H9 (cell line): ENCODE measurements at regions not wholly inside any gene's neighbourhood (a gene's known extent, or its start where the extent isn't known, plus 50 kb on each side); places are given as distances from the start of the nearest gene placed in this dataset.

Experiments used
- DNase-seq: peaks from one replicate; pipeline ENCODE4 v3.0.0-alpha.2; 2017
- H2AFZ ChIP-seq: one replicate; pipeline ENCODE4 v1.6.1; 2013; ENCODE audit warnings: mild to moderate bottlenecking, low read length, control low read depth, moderate library complexity
- H2AK5ac ChIP-seq: 2 replicates; pipeline ENCODE4 v1.6.1; 2013; ENCODE audit warnings: low read length, control low read depth, mixed read lengths; ENCODE audit not compliant: insufficient read length
- H2BK120ac ChIP-seq: one replicate; pipeline ENCODE4 v1.6.1; 2013; ENCODE audit warnings: low read depth, mild to moderate bottlenecking, low read length, control low read depth, inconsistent platforms; ENCODE audit not compliant: poor library complexity, severe bottlenecking
- H2BK12ac ChIP-seq: 2 replicates; pipeline ENCODE4 v1.6.1; 2013; ENCODE audit warnings: low read length, control low read depth, mixed read lengths, low read depth; ENCODE audit not compliant: insufficient read length
- H2BK15ac ChIP-seq: 2 replicates; pipeline ENCODE4 v1.6.1; 2013; ENCODE audit warnings: low read depth, low read length, control low read depth
- H2BK20ac ChIP-seq: one replicate; pipeline ENCODE4 v1.6.1; 2013; ENCODE audit warnings: low read depth, mild to moderate bottlenecking, low read length, control low read depth, inconsistent platforms; ENCODE audit not compliant: poor library complexity, severe bottlenecking
- H2BK5ac ChIP-seq: 2 replicates; pipeline ENCODE4 v1.6.1; 2013; ENCODE audit warnings: low read length, control low read depth, mixed read lengths; ENCODE audit not compliant: insufficient read length
- H3K14ac ChIP-seq: 2 replicates; pipeline ENCODE4 v1.6.1; 2013; ENCODE audit warnings: low read length, control low read depth; ENCODE audit not compliant: insufficient read depth
- H3K18ac ChIP-seq: 2 replicates; pipeline ENCODE4 v1.6.1; 2013; ENCODE audit warnings: low read depth, mild to moderate bottlenecking, mixed read lengths, low read length, control low read depth; ENCODE audit not compliant: insufficient read length
- H3K23ac ChIP-seq: 2 replicates; pipeline ENCODE4 v1.6.1; 2013; ENCODE audit warnings: low read length, control low read depth, mixed read lengths, low read depth; ENCODE audit not compliant: insufficient read length
- H3K23me2 ChIP-seq: 2 replicates; pipeline ENCODE4 v1.6.1; 2013; ENCODE audit warnings: low read depth, mild to moderate bottlenecking, mixed read lengths, low read length, control low read depth; ENCODE audit not compliant: insufficient read length, poor library complexity, severe bottlenecking
- H3K27ac ChIP-seq: 2 replicates; pipeline ENCODE4 v1.5.1; 2013; ENCODE audit warnings: low read length, control low read depth, mixed read lengths, low read depth; ENCODE audit not compliant: insufficient read length
- H3K27me3 ChIP-seq: 2 replicates; pipeline ENCODE4 v1.6.1; 2013; ENCODE audit warnings: low read length, control low read depth, inconsistent platforms; ENCODE audit not compliant: insufficient read depth
- H3K4ac ChIP-seq: 2 replicates; pipeline ENCODE4 v1.6.1; 2013; ENCODE audit warnings: low read depth, mild to moderate bottlenecking, control low read depth, inconsistent platforms, low read length, moderate library complexity
- H3K4me1 ChIP-seq: 2 replicates; pipeline ENCODE4 v1.6.1; 2013; ENCODE audit warnings: low read length, control low read depth, inconsistent platforms; ENCODE audit not compliant: insufficient read depth
- H3K4me2 ChIP-seq: 2 replicates; pipeline ENCODE4 v1.6.1; 2013; ENCODE audit warnings: low read length, control low read depth, mixed read lengths; ENCODE audit not compliant: insufficient read length, insufficient read depth
- H3K56ac ChIP-seq: 2 replicates; pipeline ENCODE4 v1.6.1; 2013; ENCODE audit warnings: low read depth, mild to moderate bottlenecking, mixed read lengths, low read length, control low read depth; ENCODE audit not compliant: insufficient read length
- H3K79me1 ChIP-seq: 2 replicates; pipeline ENCODE4 v1.6.1; 2013; ENCODE audit warnings: low read depth, mild to moderate bottlenecking, moderate library complexity, low read length, control low read depth, inconsistent platforms; ENCODE audit not compliant: insufficient read depth, poor library complexity, severe bottlenecking
- H3K79me2 ChIP-seq: 2 replicates; pipeline ENCODE4 v1.6.1; 2013; ENCODE audit warnings: low read length, control low read depth, inconsistent platforms; ENCODE audit not compliant: insufficient read depth
- H3K9ac ChIP-seq: 2 replicates; pipeline ENCODE4 v1.6.1; 2013; ENCODE audit warnings: low read length, control low read depth, mixed read lengths; ENCODE audit not compliant: insufficient read length; ENCODE audit errors: extremely low read depth
- H3K9me3 ChIP-seq: one replicate; pipeline ENCODE4 v1.6.1; 2013; ENCODE audit warnings: low read depth, low read length, inconsistent platforms; ENCODE audit not compliant: control insufficient read depth
- H3T11ph ChIP-seq: one replicate; pipeline ENCODE4 v1.6.1; 2013; ENCODE audit warnings: mild to moderate bottlenecking, low read length, control low read depth, inconsistent platforms
- H4K20me1 ChIP-seq: one replicate; pipeline ENCODE4 v1.6.1; 2013; ENCODE audit not compliant: control insufficient read depth, insufficient read length, insufficient read depth
- H4K5ac ChIP-seq: 2 replicates; pipeline ENCODE4 v1.6.1; 2013; ENCODE audit warnings: low read depth, mild to moderate bottlenecking, mixed read lengths, low read length, control low read depth; ENCODE audit not compliant: insufficient read length
- H4K8ac ChIP-seq: replicated peaks from 2 replicates; pipeline ENCODE4 v1.6.1; 2013; ENCODE audit warnings: low read length, control low read depth, mixed read lengths, low read depth; ENCODE audit not compliant: insufficient read length
- H4K91ac ChIP-seq: 2 replicates; pipeline ENCODE4 v1.6.1; 2013; ENCODE audit warnings: low read depth, mild to moderate bottlenecking, moderate library complexity, mixed read lengths, low read length, control low read depth; ENCODE audit not compliant: insufficient read length
- H3K27ac Mint-ChIP-seq, 3 experiments: 2 replicates in 2 of 3; 3 replicates in 1 of 3; pipeline ENCODE4 v1.8.0; 2020 to 2021; ENCODE audit warnings: mixed read lengths in 3 of 3, mild to moderate bottlenecking in 1 of 3, moderate library complexity in 1 of 3
- H3K27me3 Mint-ChIP-seq: 2 replicates; pipeline ENCODE4 v1.8.0; 2021; ENCODE audit warnings: low read depth, mild to moderate bottlenecking, moderate library complexity, mixed read lengths
- H3K36me3 Mint-ChIP-seq, 3 experiments: 2 replicates in 2 of 3; 3 replicates in 1 of 3; pipeline ENCODE4 v1.8.0; 2020 to 2021; ENCODE audit warnings: low read depth in 3 of 3, mixed read lengths in 3 of 3; ENCODE audit not compliant: insufficient read depth in 1 of 3
- H3K4me1 Mint-ChIP-seq, 2 experiments: 2 replicates each; pipeline ENCODE4 v1.8.0; 2020; ENCODE audit warnings: mixed read lengths in 2 of 2
- H3K4me3 Mint-ChIP-seq, 2 experiments: 2 replicates in 1 of 2; 3 replicates in 1 of 2; pipeline ENCODE4 v1.8.0; 2020 to 2021; ENCODE audit warnings: mild to moderate bottlenecking in 2 of 2, mixed read lengths in 2 of 2, moderate library complexity in 1 of 2
- H3K9me3 Mint-ChIP-seq, 2 experiments: 2 replicates in 1 of 2; 3 replicates in 1 of 2; pipeline ENCODE4 v1.8.0; 2020; ENCODE audit warnings: mild to moderate bottlenecking in 2 of 2, mixed read lengths in 2 of 2, moderate library complexity in 1 of 2
- WGBS: extraction: QIAGEN DNeasy Blood & Tissue Kit; methylation state at CpG from one replicate; pipeline ENCODE4 v1.1.7; 2013; ENCODE audit warnings: missing lambda C conversion rate, low lambda C conversion rate, mixed read lengths; ENCODE audit not compliant: insufficient read length; ENCODE audit errors: extremely low coverage; 5-methylcytosine and 5-hydroxymethylcytosine counted together
- TF ChIP-seq, protein P1 (sequence below): fragments of 200-600 bp; sonication (generic); conservative IDR thresholded peaks from 3 replicates; pipeline ENCODE4 v1.8.0; 2021; ENCODE audit warnings: antibody characterized with exemption, mild to moderate bottlenecking

DNA sequence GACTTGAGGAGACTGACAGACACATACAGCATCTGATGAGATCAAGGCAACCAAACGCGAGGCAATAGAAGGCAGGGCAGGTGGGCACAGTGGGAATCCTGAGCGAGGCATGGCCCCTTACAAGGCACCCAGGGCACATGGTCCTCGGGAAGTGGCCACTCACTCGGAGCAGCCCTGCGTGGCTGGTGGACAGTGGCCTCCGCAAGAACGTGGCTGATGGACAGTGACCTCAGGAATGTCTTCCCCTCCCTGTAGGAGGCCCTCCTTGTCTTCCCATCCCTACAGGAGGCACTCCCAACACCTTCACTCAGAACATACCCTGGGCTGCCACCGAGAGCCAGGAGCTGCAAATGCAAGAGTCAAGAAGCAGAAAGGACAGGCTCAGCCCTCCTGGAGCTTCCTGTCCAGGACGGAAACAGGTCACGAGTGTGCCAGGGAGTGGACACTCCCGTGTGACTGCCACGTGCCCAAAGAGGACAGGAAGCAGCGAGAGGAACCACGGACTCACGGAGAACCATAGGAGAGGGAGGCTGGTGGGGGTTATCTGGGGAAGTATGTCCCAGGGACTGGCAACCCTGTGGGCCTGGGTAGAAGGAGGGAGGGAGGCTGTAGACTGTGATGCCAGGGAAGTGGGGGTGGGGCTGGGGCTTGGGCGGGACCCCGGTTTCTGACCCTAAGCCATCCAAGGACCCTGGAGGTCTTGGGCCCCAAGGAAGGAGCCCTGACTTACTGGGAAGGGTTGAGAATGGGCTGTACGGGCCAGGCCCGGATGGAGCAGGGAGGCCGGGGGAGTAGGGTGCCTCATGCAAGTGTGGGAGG lies 321.9 kb upstream of the IRX4 start:
- no CpG with 5 or more reads among the region's 21 CpGs for WGBS
- Histone ChIP-seq H3T11ph (no peak overlapping the region), H3K14ac (no peak overlapping the region; the same call in 1 of the 2 replicates), H3K4me2 (no peak overlapping the region), H3K4ac (no peak overlapping the region), H4K91ac (no peak overlapping the region), H2BK120ac (no peak overlapping the region), H3K9me3 (no peaks in the 10 kb centered on the region), H3K27ac (no peak overlapping the region), H4K8ac (no peak overlapping the region), H3K79me2 (no peaks in the 10 kb centered on the region), H4K5ac (no peak overlapping the region), H2BK12ac (no peak overlapping the region), H3K9ac (no peak overlapping the region), H3K27me3 (no peaks in the 10 kb centered on the region), H3K4me1 (peaks cover 4% of the 10 kb centered on the region; the same call in 1 of the 2 replicates), H3K79me1 (no peaks in the 10 kb centered on the region), H3K18ac (no peak overlapping the region), H2AFZ (no peak overlapping the region), H3K23me2 (no peaks in the 10 kb centered on the region), H2BK5ac (no peak overlapping the region), H2BK20ac (no peak overlapping the region), H2BK15ac (no peak overlapping the region), H3K56ac (no peak overlapping the region), H4K20me1 (no peaks in the 10 kb centered on the region), H3K23ac (no peak overlapping the region), H2AK5ac (no peak overlapping the region)
- Mint-ChIP-seq H3K27me3 (peaks cover 4% of the 10 kb centered on the region), H3K36me3 (peaks cover 0 to 2% (median 0%) of the 10 kb centered on the region in 3 experiments; a peak in 1 of 7 replicates), H3K4me3 (no peak overlapping the region), H3K4me1 (peaks cover 30 to 50% of the 10 kb centered on the region in 2 experiments), H3K9me3 (no peaks in the 10 kb centered on the region), H3K27ac (no peak overlapping the region)
- TF ChIP-seq, protein P1, sequence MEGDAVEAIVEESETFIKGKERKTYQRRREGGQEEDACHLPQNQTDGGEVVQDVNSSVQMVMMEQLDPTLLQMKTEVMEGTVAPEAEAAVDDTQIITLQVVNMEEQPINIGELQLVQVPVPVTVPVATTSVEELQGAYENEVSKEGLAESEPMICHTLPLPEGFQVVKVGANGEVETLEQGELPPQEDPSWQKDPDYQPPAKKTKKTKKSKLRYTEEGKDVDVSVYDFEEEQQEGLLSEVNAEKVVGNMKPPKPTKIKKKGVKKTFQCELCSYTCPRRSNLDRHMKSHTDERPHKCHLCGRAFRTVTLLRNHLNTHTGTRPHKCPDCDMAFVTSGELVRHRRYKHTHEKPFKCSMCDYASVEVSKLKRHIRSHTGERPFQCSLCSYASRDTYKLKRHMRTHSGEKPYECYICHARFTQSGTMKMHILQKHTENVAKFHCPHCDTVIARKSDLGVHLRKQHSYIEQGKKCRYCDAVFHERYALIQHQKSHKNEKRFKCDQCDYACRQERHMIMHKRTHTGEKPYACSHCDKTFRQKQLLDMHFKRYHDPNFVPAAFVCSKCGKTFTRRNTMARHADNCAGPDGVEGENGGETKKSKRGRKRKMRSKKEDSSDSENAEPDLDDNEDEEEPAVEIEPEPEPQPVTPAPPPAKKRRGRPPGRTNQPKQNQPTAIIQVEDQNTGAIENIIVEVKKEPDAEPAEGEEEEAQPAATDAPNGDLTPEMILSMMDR: no peak
- DNase-seq: no peak
